ENCODE measurements at regions not wholly inside any gene's neighbourhood (a gene's known extent, or its start where the extent isn't known, plus 50 kb on each side); places are given as distances from the start of the nearest gene placed in this dataset.

- ATAC-seq (no peak), DNase-seq (no peak)
- Histone ChIP-seq H3K9me3 (no peaks in the 10 kb centered on the region), H3K4me1 (no peaks in the 10 kb centered on the region), H3K27ac (no peak overlapping the region), H3K36me3 (ENCODE audit: insufficient read depth in 1 of 2, low read depth in 1 of 2) (no peaks in the 10 kb centered on the region), H3K27me3 (ENCODE audit: insufficient read depth in 3 of 3, low read length in 2 of 3) (no peaks in the 10 kb centered on the region), H3K4me3 (no peak overlapping the region)
- WGBS, 3 donors = 40 to 68% (median 56%) methylated on average over 1 of the region's 1 CpG
- no peak for TF ChIP-seq CTCF (IDR thresholded peaks at IDR 0.05)
- intact Hi-C loops (cut with DNase I) = no loop called here
Observed at GRCh38 chr3:164064298-164064697, 1014.0 kb downstream of the SI start.

- Histone ChIP-seq H3K36me3 (ENCODE audit: insufficient read depth in 1 of 2, low read depth in 1 of 2) (no peaks in the 10 kb centered on the region), H3K4me1 (no peaks in the 10 kb centered on the region), H3K9me3 (no peaks in the 10 kb centered on the region), H3K27me3 (ENCODE audit: insufficient read depth in 3 of 3, low read length in 2 of 3) (no peaks in the 10 kb centered on the region), H3K27ac (no peak overlapping the region), H3K4me3 (no peak overlapping the region)
- DNase-seq (no peak), ATAC-seq (no peak)
- 83 to 96% (median 91%) methylated on average over 1 of the region's 1 CpG for WGBS, 3 donors
- intact Hi-C loops (cut with DNase I) = no loop called here
- TF ChIP-seq CTCF (IDR thresholded peaks at IDR 0.05) = no peak
Observed at GRCh38 chr3:164060923-164061322, 1017.4 kb downstream of the SI start.

DNA sequence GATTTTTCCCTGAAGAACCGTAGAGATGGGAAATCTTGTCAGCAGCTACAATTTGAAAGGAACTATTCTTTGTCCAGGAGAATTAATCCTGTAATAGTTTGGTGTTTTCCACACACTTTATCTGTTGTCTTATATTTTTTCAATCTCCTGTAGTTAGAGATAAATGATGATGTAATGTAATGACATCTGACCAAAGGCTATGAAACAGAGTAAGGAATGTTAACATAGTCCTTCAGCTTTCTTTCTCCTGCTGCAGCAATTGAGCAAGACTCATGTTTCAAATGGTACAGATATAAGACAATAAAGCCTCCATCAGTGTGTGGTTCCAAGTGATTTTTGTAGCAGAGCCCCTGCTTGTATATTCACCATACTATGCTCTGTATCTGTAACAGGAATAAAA is 1028.4 kb downstream of the SI start:
- no peak for TF ChIP-seq CTCF (IDR thresholded peaks at IDR 0.05)
- intact Hi-C loops (cut with DNase I) = no loop called here
- H3K4me3 ChIP-seq = no peak overlapping the region
- H3K36me3 ChIP-seq (ENCODE audit: insufficient read depth in 1 of 2, low read depth in 1 of 2) = no peaks in the 10 kb centered on the region
- H3K9me3 ChIP-seq = no peaks in the 10 kb centered on the region
- WGBS, 3 donors = 70 to 73% (median 72%) methylated on average over 1 of the region's 1 CpG
- no peak for DNase-seq
- H3K27me3 ChIP-seq (ENCODE audit: insufficient read depth in 3 of 3, low read length in 2 of 3) = no peaks in the 10 kb centered on the region
- no peak overlapping the region for H3K27ac ChIP-seq
- H3K4me1 ChIP-seq = no peaks in the 10 kb centered on the region
- ATAC-seq = no peak

DNA sequence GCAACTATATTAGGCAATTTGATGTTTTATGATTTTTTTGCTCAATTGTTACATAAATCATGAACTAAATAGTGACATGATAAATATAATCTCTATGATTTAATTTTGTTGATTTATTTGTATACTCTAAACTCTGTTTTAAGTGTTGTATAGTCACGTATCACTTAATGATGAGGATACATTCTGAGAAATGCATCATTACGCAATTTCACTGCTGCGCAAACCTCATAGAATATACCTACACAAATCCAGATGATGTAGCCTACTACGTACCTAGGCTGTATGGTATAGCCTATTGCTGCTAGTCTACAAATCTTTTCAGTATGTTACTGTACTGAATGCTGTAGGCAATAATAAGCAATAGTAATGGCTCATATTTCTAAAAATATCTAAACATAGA is 1029.8 kb downstream of the SI start:
- intact Hi-C loops (cut with DNase I) = no loop called here
- Histone ChIP-seq H3K27ac (no peak overlapping the region), H3K36me3 (ENCODE audit: insufficient read depth in 1 of 2, low read depth in 1 of 2) (no peaks in the 10 kb centered on the region), H3K27me3 (ENCODE audit: insufficient read depth in 3 of 3, low read length in 2 of 3) (no peaks in the 10 kb centered on the region), H3K4me3 (no peak overlapping the region), H3K4me1 (no peaks in the 10 kb centered on the region), H3K9me3 (no peaks in the 10 kb centered on the region)
- WGBS, 3 donors = 90 to 93% (median 90%) methylated on average over 4 of the region's 4 CpGs
- DNase-seq (no peak), ATAC-seq (no peak)
- TF ChIP-seq CTCF (IDR thresholded peaks at IDR 0.05) = no peak

- no peak for DNase-seq
- WGBS, 3 donors = 65 to 67% (median 65%) methylated on average over 2 of the region's 2 CpGs
Observed at GRCh38 chr3:164040991-164041390, 1037.3 kb downstream of the SI start.

More at GRCh38 chr3:164040991-164041390, 1037.3 kb downstream of the SI start:
- no peaks in the 10 kb centered on the region for H3K36me3 ChIP-seq (ENCODE audit: insufficient read depth in 1 of 2, low read depth in 1 of 2)
- no peak for ATAC-seq
- intact Hi-C loops (cut with DNase I) = no loop called here
- no peaks in the 10 kb centered on the region for H3K9me3 ChIP-seq
- H3K27ac ChIP-seq = no peak overlapping the region
- no peaks in the 10 kb centered on the region for H3K27me3 ChIP-seq (ENCODE audit: insufficient read depth in 3 of 3, low read length in 2 of 3)
- H3K4me3 ChIP-seq = no peak overlapping the region
- no peaks in the 10 kb centered on the region for H3K4me1 ChIP-seq
- TF ChIP-seq CTCF (IDR thresholded peaks at IDR 0.05) = no peak

Measured in psoas muscle (tissue), 7 donors.